Fibroblast of the aortic adventitia (primary cell): ENCODE measurements at regions not wholly inside any gene's neighbourhood (a gene's known extent, or its start where the extent isn't known, plus 50 kb on each side); places are given as distances from the start of the nearest gene placed in this dataset.
A peak's percentile ranks its signal among the peaks of the same experiment; 100 is the strongest.

Experiments
- DNase-seq: peaks from one replicate; pipeline ENCODE4 v3.0.0-alpha.2; 2010; ENCODE audit warnings: low read depth
- H3K4me3 ChIP-seq: 2 replicates; pipeline ENCODE4 v1.5.1; 2011; ENCODE audit warnings: low read depth, mild to moderate bottlenecking, control low read depth, low read length, moderate library complexity
- TF ChIP-seq, protein P1 (sequence below): IDR thresholded peaks from 2 replicates; pipeline ENCODE4 v1.5.1; 2011; ENCODE audit warnings: mild to moderate bottlenecking, low read length, control low read depth, inconsistent platforms; ENCODE audit not compliant: insufficient read depth

DNA sequence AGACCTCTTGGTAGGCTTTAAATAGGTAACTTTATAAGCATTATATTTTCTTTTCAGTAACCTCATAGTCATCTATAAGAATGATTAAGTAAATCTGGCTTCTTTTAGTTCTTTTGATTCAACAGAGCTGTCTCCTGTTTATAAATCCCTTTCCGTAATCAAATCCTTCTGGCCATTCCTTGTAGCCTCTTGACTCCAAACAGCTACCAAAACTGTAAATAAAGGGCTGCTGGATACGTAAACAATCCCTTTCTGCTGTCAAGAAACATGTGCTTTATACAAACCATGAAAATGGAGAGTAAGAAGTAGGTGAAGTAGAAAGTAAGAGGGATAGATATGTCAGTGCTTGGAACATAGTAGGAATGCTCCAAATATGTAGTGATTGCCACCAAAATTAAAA lies 183.2 kb upstream of the CASK start:
- no peak for DNase-seq
- TF ChIP-seq, protein P1, sequence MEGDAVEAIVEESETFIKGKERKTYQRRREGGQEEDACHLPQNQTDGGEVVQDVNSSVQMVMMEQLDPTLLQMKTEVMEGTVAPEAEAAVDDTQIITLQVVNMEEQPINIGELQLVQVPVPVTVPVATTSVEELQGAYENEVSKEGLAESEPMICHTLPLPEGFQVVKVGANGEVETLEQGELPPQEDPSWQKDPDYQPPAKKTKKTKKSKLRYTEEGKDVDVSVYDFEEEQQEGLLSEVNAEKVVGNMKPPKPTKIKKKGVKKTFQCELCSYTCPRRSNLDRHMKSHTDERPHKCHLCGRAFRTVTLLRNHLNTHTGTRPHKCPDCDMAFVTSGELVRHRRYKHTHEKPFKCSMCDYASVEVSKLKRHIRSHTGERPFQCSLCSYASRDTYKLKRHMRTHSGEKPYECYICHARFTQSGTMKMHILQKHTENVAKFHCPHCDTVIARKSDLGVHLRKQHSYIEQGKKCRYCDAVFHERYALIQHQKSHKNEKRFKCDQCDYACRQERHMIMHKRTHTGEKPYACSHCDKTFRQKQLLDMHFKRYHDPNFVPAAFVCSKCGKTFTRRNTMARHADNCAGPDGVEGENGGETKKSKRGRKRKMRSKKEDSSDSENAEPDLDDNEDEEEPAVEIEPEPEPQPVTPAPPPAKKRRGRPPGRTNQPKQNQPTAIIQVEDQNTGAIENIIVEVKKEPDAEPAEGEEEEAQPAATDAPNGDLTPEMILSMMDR = no peak
- H3K4me3 ChIP-seq = no peak overlapping the region

DNA sequence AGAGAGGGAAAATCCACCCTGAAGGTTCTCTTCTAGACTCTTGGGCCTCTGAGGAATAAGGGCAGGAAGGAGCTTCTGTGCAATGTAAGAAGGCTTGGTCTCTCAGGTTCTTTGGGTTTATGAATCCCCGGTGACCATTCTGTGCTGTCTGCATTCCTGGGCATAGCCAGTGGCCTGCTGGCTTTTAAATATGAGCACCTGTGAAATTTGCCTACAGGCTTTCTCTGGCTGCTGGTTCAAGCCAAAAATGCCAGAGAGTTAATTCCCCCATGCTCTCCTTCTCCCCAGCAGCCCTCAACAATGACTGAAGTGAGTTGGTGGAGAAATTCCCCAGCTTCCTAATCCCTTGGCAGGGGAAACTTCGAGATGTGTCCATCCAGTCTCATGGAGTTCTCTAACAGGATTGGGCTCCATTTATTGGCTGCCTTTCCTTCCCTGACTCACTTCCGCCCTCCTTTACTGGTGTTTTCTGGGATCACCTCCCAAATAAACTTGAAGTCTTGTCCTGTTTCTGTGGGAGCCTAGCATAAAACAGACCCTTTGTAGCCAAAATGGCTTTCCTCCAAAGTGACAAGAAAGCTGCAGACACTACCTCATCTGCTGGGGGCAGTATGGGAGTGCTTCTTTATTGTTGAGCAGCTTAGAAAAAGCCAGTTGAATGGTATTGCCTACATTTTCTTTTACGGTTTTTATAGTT lies 179.4 kb upstream of the CASK start:
- DNase-seq = peak; percentile 90
- TF ChIP-seq, protein P1 = peak; percentile 27
- H3K4me3 ChIP-seq = no peak overlapping the region

DNA sequence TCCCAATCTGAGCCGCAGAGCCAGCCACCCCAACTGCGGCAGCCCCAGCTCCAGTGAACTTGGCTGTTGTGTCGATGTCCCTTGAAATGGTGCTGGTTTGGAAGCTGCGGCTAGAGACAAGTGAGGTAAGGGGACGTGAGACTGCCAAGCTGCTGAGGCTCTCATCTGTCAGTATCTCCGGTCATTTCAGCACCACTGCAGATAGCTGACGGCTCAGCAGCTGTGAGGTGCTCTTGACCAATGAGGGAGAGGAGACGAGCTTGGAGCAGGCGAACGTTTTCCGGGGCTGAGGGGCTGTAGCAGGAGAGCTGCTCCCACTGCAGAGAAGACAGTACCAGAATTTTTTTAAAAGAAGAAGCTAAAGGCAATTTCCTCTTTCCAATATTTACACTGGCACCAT lies 175.5 kb upstream of the CASK start:
- DNase-seq = no peak
- TF ChIP-seq, protein P1 = no peak
- H3K4me3 ChIP-seq = no peak overlapping the region

DNA sequence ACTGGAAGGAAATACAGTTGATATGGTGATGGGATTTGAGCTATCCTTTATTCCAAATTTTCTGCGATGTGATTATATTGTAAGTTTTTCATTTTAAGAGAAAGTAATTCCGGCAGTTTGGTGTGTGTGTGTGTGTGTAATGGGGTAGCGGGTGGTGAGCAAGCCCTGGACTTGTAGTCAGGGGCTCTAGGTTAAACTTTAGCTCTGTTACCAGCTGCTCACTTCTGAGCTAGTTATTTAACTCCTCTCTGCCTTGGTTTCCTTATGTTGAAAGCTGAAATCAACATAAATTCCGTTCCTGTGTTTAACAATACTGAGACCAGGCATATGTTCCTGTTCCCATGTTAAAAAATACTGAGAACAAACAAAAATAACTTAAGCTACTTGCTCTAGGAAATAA lies 174.1 kb upstream of the CASK start:
- no peak for DNase-seq
- TF ChIP-seq, protein P1 = no peak
- no peak overlapping the region for H3K4me3 ChIP-seq

DNA sequence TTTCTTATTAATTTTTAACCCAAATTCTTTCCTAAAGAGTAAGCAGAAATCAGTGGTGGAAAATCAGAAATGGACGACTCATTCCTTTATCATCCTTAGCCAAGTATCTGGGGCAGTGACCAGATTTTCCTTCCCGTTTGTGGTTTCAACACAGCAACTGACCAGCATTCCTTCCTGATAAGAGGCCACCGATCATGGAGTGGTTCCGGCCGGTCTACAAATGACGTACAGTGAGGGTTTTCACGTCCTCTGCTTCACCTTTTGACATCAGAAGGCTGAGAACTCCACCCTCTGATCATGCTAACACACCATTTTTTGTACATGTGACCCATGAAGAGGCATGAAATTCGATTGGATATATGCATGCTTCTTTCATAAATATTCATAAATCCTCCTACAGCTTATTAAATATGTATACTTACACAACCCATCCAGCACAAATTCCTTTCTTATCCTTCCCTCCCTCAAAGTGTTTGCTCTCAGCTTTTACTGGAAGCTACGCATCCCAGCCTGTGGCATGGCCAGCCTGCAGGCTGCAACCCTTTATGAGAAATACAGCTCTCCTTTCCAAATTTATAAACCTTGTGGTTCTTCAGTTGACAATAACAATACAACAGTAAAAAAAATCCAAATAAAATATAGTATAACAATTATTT lies 173.0 kb upstream of the CASK start:
- TF ChIP-seq, protein P1 = no peak
- no peak overlapping the region for H3K4me3 ChIP-seq
- peak; percentile 98 for DNase-seq

DNA sequence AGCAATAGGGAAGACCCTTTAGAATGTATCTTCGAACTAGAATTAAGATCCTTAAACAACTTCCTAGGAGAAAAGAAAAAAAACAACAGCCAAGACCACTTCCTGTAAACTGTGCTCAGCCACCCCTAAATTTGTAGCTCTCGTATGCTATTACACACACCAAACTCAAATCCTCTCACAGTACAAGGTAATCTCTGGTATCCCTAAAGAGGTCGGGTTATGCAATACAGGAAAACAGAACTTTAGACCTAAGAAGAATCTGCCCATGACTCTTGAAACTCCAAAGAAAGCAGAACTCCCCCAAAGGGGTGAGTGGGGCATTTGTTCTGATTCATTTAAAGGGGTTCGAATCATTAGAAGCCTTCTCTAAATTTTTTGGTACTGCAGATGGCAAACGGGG lies 170.9 kb upstream of the CASK start:
- DNase-seq = peak; percentile 32
- no peak overlapping the region for H3K4me3 ChIP-seq
- TF ChIP-seq, protein P1 = no peak
